Endothelial cell (in vitro differentiated cells): ENCODE measurements at regions not wholly inside any gene's neighbourhood (a gene's known extent, or its start where the extent isn't known, plus 50 kb on each side); places are given as distances from the start of the nearest gene placed in this dataset.

Source experiments
- DNase-seq: peaks from one replicate; pipeline ENCODE4 v3.0.0; 2021; ENCODE audit warnings: low spot score
- H3K27ac Mint-ChIP-seq: one replicate; pipeline ENCODE4 v1.8.0; 2021; ENCODE audit warnings: mixed read lengths, inconsistent platforms; ENCODE audit not compliant: unreplicated experiment
- H3K27me3 Mint-ChIP-seq: one replicate; pipeline ENCODE4 v1.8.0; 2021; ENCODE audit warnings: mild to moderate bottlenecking, moderate library complexity, mixed read lengths, inconsistent platforms; ENCODE audit not compliant: unreplicated experiment
- H3K36me3 Mint-ChIP-seq: one replicate; pipeline ENCODE4 v1.8.0; 2021; ENCODE audit warnings: mild to moderate bottlenecking, low read depth, mixed read lengths, inconsistent platforms; ENCODE audit not compliant: unreplicated experiment
- H3K4me1 Mint-ChIP-seq: one replicate; pipeline ENCODE4 v1.8.0; 2021; ENCODE audit warnings: mild to moderate bottlenecking, mixed read lengths, inconsistent platforms; ENCODE audit not compliant: unreplicated experiment
- H3K4me3 Mint-ChIP-seq: one replicate; pipeline ENCODE4 v1.8.0; 2021; ENCODE audit warnings: mild to moderate bottlenecking, mixed read lengths, inconsistent platforms; ENCODE audit not compliant: unreplicated experiment
- H3K9me3 Mint-ChIP-seq: one replicate; pipeline ENCODE4 v1.8.0; 2021; ENCODE audit warnings: mixed read lengths, inconsistent platforms; ENCODE audit not compliant: unreplicated experiment
- CTCF ChIP-seq: fragments of 200-600 bp; sonication (generic); IDR thresholded peaks from one replicate; pipeline ENCODE4 v1.5.0; 2021; ENCODE audit warnings: antibody characterized with exemption; ENCODE audit not compliant: unreplicated experiment

- H3K27me3 Mint-ChIP-seq, result peaks cover 7% of the 10 kb centered on the region
- no peak overlapping the region for H3K27ac Mint-ChIP-seq
- H3K4me3 Mint-ChIP-seq, result no peak overlapping the region
- TF ChIP-seq CTCF, result no peak
- peaks cover 13% of the 10 kb centered on the region for H3K36me3 Mint-ChIP-seq
- DNase-seq, result no peak
- H3K4me1 Mint-ChIP-seq, result no peaks in the 10 kb centered on the region
- no peaks in the 10 kb centered on the region for H3K9me3 Mint-ChIP-seq
Observed at GRCh38 chr2:71858071-71858470, 289.6 kb downstream of the CYP26B1 start.

GRCh38 chr2:71857636-71858035, 290.0 kb downstream of the CYP26B1 start:
- Mint-ChIP-seq H3K4me3 (no peak overlapping the region), H3K36me3 (peaks cover 13% of the 10 kb centered on the region), H3K9me3 (no peaks in the 10 kb centered on the region), H3K27ac (no peak overlapping the region), H3K4me1 (no peaks in the 10 kb centered on the region), H3K27me3 (peaks cover 7% of the 10 kb centered on the region)
- no peak for DNase-seq
- TF ChIP-seq CTCF, result no peak

GRCh38 chr2:71856773-71857525, 290.7 kb downstream of the CYP26B1 start:
- H3K27ac Mint-ChIP-seq, result no peak overlapping the region
- peak; percentile 30 for DNase-seq
- H3K4me3 Mint-ChIP-seq, result no peak overlapping the region
- H3K36me3 Mint-ChIP-seq, result peaks cover 13% of the 10 kb centered on the region
- H3K9me3 Mint-ChIP-seq, result no peaks in the 10 kb centered on the region
- H3K4me1 Mint-ChIP-seq, result no peaks in the 10 kb centered on the region
- no peak for TF ChIP-seq CTCF
- H3K27me3 Mint-ChIP-seq, result peaks cover 7% of the 10 kb centered on the region

- no peaks in the 10 kb centered on the region for H3K9me3 Mint-ChIP-seq
- no peak for TF ChIP-seq CTCF
- no peaks in the 10 kb centered on the region for H3K4me1 Mint-ChIP-seq
- H3K4me3 Mint-ChIP-seq, result no peak overlapping the region
- peaks cover 8% of the 10 kb centered on the region for H3K36me3 Mint-ChIP-seq
- H3K27me3 Mint-ChIP-seq, result peaks cover 6% of the 10 kb centered on the region
- DNase-seq, result no peak
- no peak overlapping the region for H3K27ac Mint-ChIP-seq
Observed at GRCh38 chr2:71853858-71854257, 293.8 kb downstream of the CYP26B1 start.

- Mint-ChIP-seq H3K27ac (no peak overlapping the region), H3K4me3 (no peak overlapping the region), H3K27me3 (peaks cover 3% of the 10 kb centered on the region), H3K9me3 (no peaks in the 10 kb centered on the region), H3K4me1 (no peaks in the 10 kb centered on the region), H3K36me3 (peaks cover 5% of the 10 kb centered on the region)
- no peak for TF ChIP-seq CTCF
- DNase-seq, result no peak
Observed at GRCh38 chr2:71852141-71852711, 295.4 kb downstream of the CYP26B1 start.
